H9 (cell line): ENCODE measurements at regions not wholly inside any gene's neighbourhood (a gene's known extent, or its start where the extent isn't known, plus 50 kb on each side); places are given as distances from the start of the nearest gene placed in this dataset.
"Not testable (repeated sequence)": the region's sequence is repeated elsewhere in the genome, so short reads cannot be mapped to it uniquely, and the experiment has no call there.

Source experiments
- DNase-seq: peaks from one replicate; pipeline ENCODE4 v3.0.0-alpha.2; 2017
- H2AFZ ChIP-seq: one replicate; pipeline ENCODE4 v1.6.1; 2013; ENCODE audit warnings: mild to moderate bottlenecking, low read length, control low read depth, moderate library complexity
- H2AK5ac ChIP-seq: 2 replicates; pipeline ENCODE4 v1.6.1; 2013; ENCODE audit warnings: low read length, control low read depth, mixed read lengths; ENCODE audit not compliant: insufficient read length
- H2BK120ac ChIP-seq: one replicate; pipeline ENCODE4 v1.6.1; 2013; ENCODE audit warnings: low read depth, mild to moderate bottlenecking, low read length, control low read depth, inconsistent platforms; ENCODE audit not compliant: poor library complexity, severe bottlenecking
- H2BK12ac ChIP-seq: 2 replicates; pipeline ENCODE4 v1.6.1; 2013; ENCODE audit warnings: low read length, control low read depth, mixed read lengths, low read depth; ENCODE audit not compliant: insufficient read length
- H2BK15ac ChIP-seq: 2 replicates; pipeline ENCODE4 v1.6.1; 2013; ENCODE audit warnings: low read depth, low read length, control low read depth
- H2BK20ac ChIP-seq: one replicate; pipeline ENCODE4 v1.6.1; 2013; ENCODE audit warnings: low read depth, mild to moderate bottlenecking, low read length, control low read depth, inconsistent platforms; ENCODE audit not compliant: poor library complexity, severe bottlenecking
- H2BK5ac ChIP-seq: 2 replicates; pipeline ENCODE4 v1.6.1; 2013; ENCODE audit warnings: low read length, control low read depth, mixed read lengths; ENCODE audit not compliant: insufficient read length
- H3K14ac ChIP-seq: 2 replicates; pipeline ENCODE4 v1.6.1; 2013; ENCODE audit warnings: low read length, control low read depth; ENCODE audit not compliant: insufficient read depth
- H3K18ac ChIP-seq: 2 replicates; pipeline ENCODE4 v1.6.1; 2013; ENCODE audit warnings: low read depth, mild to moderate bottlenecking, mixed read lengths, low read length, control low read depth; ENCODE audit not compliant: insufficient read length
- H3K23ac ChIP-seq: 2 replicates; pipeline ENCODE4 v1.6.1; 2013; ENCODE audit warnings: low read length, control low read depth, mixed read lengths, low read depth; ENCODE audit not compliant: insufficient read length
- H3K23me2 ChIP-seq: 2 replicates; pipeline ENCODE4 v1.6.1; 2013; ENCODE audit warnings: low read depth, mild to moderate bottlenecking, mixed read lengths, low read length, control low read depth; ENCODE audit not compliant: insufficient read length, poor library complexity, severe bottlenecking
- H3K27ac ChIP-seq: 2 replicates; pipeline ENCODE4 v1.5.1; 2013; ENCODE audit warnings: low read length, control low read depth, mixed read lengths, low read depth; ENCODE audit not compliant: insufficient read length
- H3K27me3 ChIP-seq: 2 replicates; pipeline ENCODE4 v1.6.1; 2013; ENCODE audit warnings: low read length, control low read depth, inconsistent platforms; ENCODE audit not compliant: insufficient read depth
- H3K4ac ChIP-seq: 2 replicates; pipeline ENCODE4 v1.6.1; 2013; ENCODE audit warnings: low read depth, mild to moderate bottlenecking, control low read depth, inconsistent platforms, low read length, moderate library complexity
- H3K4me1 ChIP-seq: 2 replicates; pipeline ENCODE4 v1.6.1; 2013; ENCODE audit warnings: low read length, control low read depth, inconsistent platforms; ENCODE audit not compliant: insufficient read depth
- H3K4me2 ChIP-seq: 2 replicates; pipeline ENCODE4 v1.6.1; 2013; ENCODE audit warnings: low read length, control low read depth, mixed read lengths; ENCODE audit not compliant: insufficient read length, insufficient read depth
- H3K56ac ChIP-seq: 2 replicates; pipeline ENCODE4 v1.6.1; 2013; ENCODE audit warnings: low read depth, mild to moderate bottlenecking, mixed read lengths, low read length, control low read depth; ENCODE audit not compliant: insufficient read length
- H3K79me1 ChIP-seq: 2 replicates; pipeline ENCODE4 v1.6.1; 2013; ENCODE audit warnings: low read depth, mild to moderate bottlenecking, moderate library complexity, low read length, control low read depth, inconsistent platforms; ENCODE audit not compliant: insufficient read depth, poor library complexity, severe bottlenecking
- H3K79me2 ChIP-seq: 2 replicates; pipeline ENCODE4 v1.6.1; 2013; ENCODE audit warnings: low read length, control low read depth, inconsistent platforms; ENCODE audit not compliant: insufficient read depth
- H3K9ac ChIP-seq: 2 replicates; pipeline ENCODE4 v1.6.1; 2013; ENCODE audit warnings: low read length, control low read depth, mixed read lengths; ENCODE audit not compliant: insufficient read length; ENCODE audit errors: extremely low read depth
- H3K9me3 ChIP-seq: one replicate; pipeline ENCODE4 v1.6.1; 2013; ENCODE audit warnings: low read depth, low read length, inconsistent platforms; ENCODE audit not compliant: control insufficient read depth
- H3T11ph ChIP-seq: one replicate; pipeline ENCODE4 v1.6.1; 2013; ENCODE audit warnings: mild to moderate bottlenecking, low read length, control low read depth, inconsistent platforms
- H4K20me1 ChIP-seq: one replicate; pipeline ENCODE4 v1.6.1; 2013; ENCODE audit not compliant: control insufficient read depth, insufficient read length, insufficient read depth
- H4K5ac ChIP-seq: 2 replicates; pipeline ENCODE4 v1.6.1; 2013; ENCODE audit warnings: low read depth, mild to moderate bottlenecking, mixed read lengths, low read length, control low read depth; ENCODE audit not compliant: insufficient read length
- H4K8ac ChIP-seq: replicated peaks from 2 replicates; pipeline ENCODE4 v1.6.1; 2013; ENCODE audit warnings: low read length, control low read depth, mixed read lengths, low read depth; ENCODE audit not compliant: insufficient read length
- H4K91ac ChIP-seq: 2 replicates; pipeline ENCODE4 v1.6.1; 2013; ENCODE audit warnings: low read depth, mild to moderate bottlenecking, moderate library complexity, mixed read lengths, low read length, control low read depth; ENCODE audit not compliant: insufficient read length
- H3K27ac Mint-ChIP-seq, 3 experiments: 2 replicates in 2 of 3; 3 replicates in 1 of 3; pipeline ENCODE4 v1.8.0; 2020 to 2021; ENCODE audit warnings: mixed read lengths in 3 of 3, mild to moderate bottlenecking in 1 of 3, moderate library complexity in 1 of 3
- H3K27me3 Mint-ChIP-seq: 2 replicates; pipeline ENCODE4 v1.8.0; 2021; ENCODE audit warnings: low read depth, mild to moderate bottlenecking, moderate library complexity, mixed read lengths
- H3K36me3 Mint-ChIP-seq, 3 experiments: 2 replicates in 2 of 3; 3 replicates in 1 of 3; pipeline ENCODE4 v1.8.0; 2020 to 2021; ENCODE audit warnings: low read depth in 3 of 3, mixed read lengths in 3 of 3; ENCODE audit not compliant: insufficient read depth in 1 of 3
- H3K4me1 Mint-ChIP-seq, 2 experiments: 2 replicates each; pipeline ENCODE4 v1.8.0; 2020; ENCODE audit warnings: mixed read lengths in 2 of 2
- H3K4me3 Mint-ChIP-seq, 2 experiments: 2 replicates in 1 of 2; 3 replicates in 1 of 2; pipeline ENCODE4 v1.8.0; 2020 to 2021; ENCODE audit warnings: mild to moderate bottlenecking in 2 of 2, mixed read lengths in 2 of 2, moderate library complexity in 1 of 2
- H3K9me3 Mint-ChIP-seq, 2 experiments: 2 replicates in 1 of 2; 3 replicates in 1 of 2; pipeline ENCODE4 v1.8.0; 2020; ENCODE audit warnings: mild to moderate bottlenecking in 2 of 2, mixed read lengths in 2 of 2, moderate library complexity in 1 of 2
- whole genome bisulfite sequencing: extraction: QIAGEN DNeasy Blood & Tissue Kit; methylation state at CpG from one replicate; pipeline ENCODE4 v1.1.7; 2013; ENCODE audit warnings: missing lambda C conversion rate, low lambda C conversion rate, mixed read lengths; ENCODE audit not compliant: insufficient read length; ENCODE audit errors: extremely low coverage; 5-methylcytosine and 5-hydroxymethylcytosine counted together

DNA sequence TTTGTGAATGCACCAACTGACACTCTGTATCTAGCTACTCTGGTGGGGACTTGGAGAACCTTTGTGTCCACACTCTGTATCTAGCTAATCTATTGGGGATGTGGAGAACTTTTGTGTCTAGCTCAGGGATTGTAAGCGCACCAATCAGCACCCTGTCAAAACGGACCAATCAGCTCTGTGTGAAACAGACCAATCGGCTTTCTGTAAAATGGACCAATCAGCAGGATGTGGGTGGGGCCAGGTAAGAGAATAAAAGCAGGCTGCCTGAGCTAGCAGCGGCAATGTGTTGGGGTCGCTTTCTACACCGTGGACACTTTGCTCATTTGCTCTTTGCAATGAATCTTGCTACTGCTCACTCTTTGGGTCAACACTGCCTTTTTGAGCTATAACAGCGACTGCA is 78.5 kb upstream of the KCNAB1 start:
- H4K8ac ChIP-seq, H4K5ac ChIP-seq, H2BK15ac ChIP-seq, H3K79me1 ChIP-seq, H2BK20ac ChIP-seq, H3K4me2 ChIP-seq, H4K91ac ChIP-seq, H3K36me3 Mint-ChIP-seq, H3K27me3 ChIP-seq, H4K20me1 ChIP-seq, H2BK120ac ChIP-seq, H3K79me2 ChIP-seq, H3K4me3 Mint-ChIP-seq, H3K27ac Mint-ChIP-seq, H3K14ac ChIP-seq, H3K27ac ChIP-seq, H3T11ph ChIP-seq, H3K18ac ChIP-seq, H2AFZ ChIP-seq, H3K23me2 ChIP-seq, DNase-seq, H3K4me1 ChIP-seq, H3K27me3 Mint-ChIP-seq, H3K9me3 ChIP-seq, H3K9ac ChIP-seq, H3K23ac ChIP-seq, H2AK5ac ChIP-seq, H3K4ac ChIP-seq, H2BK5ac ChIP-seq, H3K56ac ChIP-seq, H2BK12ac ChIP-seq, H3K9me3 Mint-ChIP-seq: not testable (repeated sequence)
- WGBS, result no CpG with 5 or more reads among the region's 7 CpGs
- peaks cover 18 to 19% of the 10 kb centered on the region in 2 experiments for H3K4me1 Mint-ChIP-seq
